Uterus (tissue), 2 donors: ENCODE measurements at regions not wholly inside any gene's neighbourhood (a gene's known extent, or its start where the extent isn't known, plus 50 kb on each side); places are given as distances from the start of the nearest gene placed in this dataset.
"Not testable (repeated sequence)": the region's sequence is repeated elsewhere in the genome, so short reads cannot be mapped to it uniquely, and the experiment has no call there.

Experiments
- POLR2A ChIP-seq, 2 donors: fragments of 450-650 bp; IDR thresholded peaks; one replicate each; pipeline ENCODE4 v1.6.1; 2016; ENCODE audit warnings: antibody characterized with exemption in 2 of 2, mild to moderate bottlenecking in 1 of 2, moderate library complexity in 1 of 2
- TF ChIP-seq, protein P1 (sequence below), 4 experiments: fragments of 200-600 bp in 2 of 4; fragments of 450-650 bp in 2 of 4; sonication (generic) in 2 of 4; IDR thresholded peaks; one replicate each; pipeline ENCODE4 v1.5.1; 2016 to 2019; ENCODE audit warnings: antibody characterized with exemption in 4 of 4, mild to moderate bottlenecking in 2 of 4, moderate library complexity in 1 of 4

DNA sequence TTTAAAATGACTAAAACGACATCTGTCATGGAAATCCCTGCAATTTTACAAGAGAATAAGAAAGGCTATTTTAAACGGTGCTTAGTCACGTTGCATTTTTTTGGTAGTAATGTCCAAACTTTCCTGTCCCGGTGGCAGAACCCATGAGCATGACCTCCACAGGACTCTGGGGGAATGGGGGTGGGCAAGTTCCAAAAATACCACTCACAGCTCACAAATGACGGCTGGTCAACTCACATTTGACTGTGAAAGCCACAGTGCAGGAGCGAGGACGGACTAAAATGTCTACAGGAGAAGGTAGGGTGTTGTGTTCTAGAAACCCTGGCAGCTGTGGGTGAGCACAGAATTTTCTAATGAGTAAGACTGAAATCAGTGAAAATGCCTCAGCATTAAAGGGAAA lies 331.5 kb downstream of the BCL2L11 start:
- TF ChIP-seq, protein P1, sequence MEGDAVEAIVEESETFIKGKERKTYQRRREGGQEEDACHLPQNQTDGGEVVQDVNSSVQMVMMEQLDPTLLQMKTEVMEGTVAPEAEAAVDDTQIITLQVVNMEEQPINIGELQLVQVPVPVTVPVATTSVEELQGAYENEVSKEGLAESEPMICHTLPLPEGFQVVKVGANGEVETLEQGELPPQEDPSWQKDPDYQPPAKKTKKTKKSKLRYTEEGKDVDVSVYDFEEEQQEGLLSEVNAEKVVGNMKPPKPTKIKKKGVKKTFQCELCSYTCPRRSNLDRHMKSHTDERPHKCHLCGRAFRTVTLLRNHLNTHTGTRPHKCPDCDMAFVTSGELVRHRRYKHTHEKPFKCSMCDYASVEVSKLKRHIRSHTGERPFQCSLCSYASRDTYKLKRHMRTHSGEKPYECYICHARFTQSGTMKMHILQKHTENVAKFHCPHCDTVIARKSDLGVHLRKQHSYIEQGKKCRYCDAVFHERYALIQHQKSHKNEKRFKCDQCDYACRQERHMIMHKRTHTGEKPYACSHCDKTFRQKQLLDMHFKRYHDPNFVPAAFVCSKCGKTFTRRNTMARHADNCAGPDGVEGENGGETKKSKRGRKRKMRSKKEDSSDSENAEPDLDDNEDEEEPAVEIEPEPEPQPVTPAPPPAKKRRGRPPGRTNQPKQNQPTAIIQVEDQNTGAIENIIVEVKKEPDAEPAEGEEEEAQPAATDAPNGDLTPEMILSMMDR (IDR thresholded peaks at IDR 0.05): not testable (repeated sequence)
- TF ChIP-seq POLR2A (IDR thresholded peaks at IDR 0.05): not testable (repeated sequence)
